Panc1 (cell line): ENCODE measurements at regions not wholly inside any gene's neighbourhood (a gene's known extent, or its start where the extent isn't known, plus 50 kb on each side); places are given as distances from the start of the nearest gene placed in this dataset.

ENCODE experiments used
- ATAC-seq: fragments of 200-7000 bp; cut with Tn5 transposase; 2 replicates; pipeline ENCODE4 v1.9.1; 2020; ENCODE audit warnings: mild to moderate bottlenecking, moderate library complexity
- BruUV-seq: library from RNA; stranded (reverse); fragments of 400-500 nt; replicated peaks from 2 replicates; lab custom pipeline; 2021; lab: Mats Ljungman, UMichigan
- CTCF ChIA-PET: fragments of 300-600 bp; sonication (Branson Sonifier 250); formaldehyde crosslinking; loops from one replicate; lab custom pipeline; 2022; ENCODE audit warnings: antibody characterized with exemption; lab: Charles Lee
- POLR2A ChIA-PET: fragments of 300-600 bp; sonication (Branson Sonifier 250); formaldehyde crosslinking; loops from one replicate; lab custom pipeline; 2022; ENCODE audit warnings: antibody characterized with exemption; lab: Charles Lee
- DNase-seq: peaks from one replicate; pipeline ENCODE4 v3.0.0-alpha.2; 2010; ENCODE audit warnings: low read depth, low spot score
- H3K27ac ChIP-seq: 2 replicates; pipeline ENCODE4 v1.5.1; 2011; ENCODE audit warnings: mild to moderate bottlenecking, low read length, inconsistent platforms
- H3K27me3 ChIP-seq: fragments of 200-500 bp; sonication (Bioruptor generic); 2 replicates; pipeline ENCODE4 v1.6.0; 2014; ENCODE audit warnings: low read length, inconsistent platforms; ENCODE audit not compliant: control insufficient read depth, insufficient read depth
- H3K36me3 ChIP-seq: fragments of 200-500 bp; sonication (Bioruptor generic); 2 replicates; pipeline ENCODE4 v1.5.1; 2014; ENCODE audit warnings: inconsistent platforms, mild to moderate bottlenecking, low read length, moderate library complexity; ENCODE audit not compliant: control insufficient read depth, insufficient read depth
- H3K4me1 ChIP-seq: 2 replicates; pipeline ENCODE4 v1.5.1; 2011; ENCODE audit warnings: inconsistent platforms, mild to moderate bottlenecking, low read length, moderate library complexity; ENCODE audit not compliant: control insufficient read depth, insufficient read depth
- H3K4me3 ChIP-seq, 2 experiments: 2 replicates each; pipeline ENCODE4 v1.5.1; 2011 to 2012; ENCODE audit warnings: low read depth in 2 of 2, low read length in 2 of 2, mild to moderate bottlenecking in 2 of 2, inconsistent platforms in 1 of 2, moderate library complexity in 1 of 2
- H3K9me3 ChIP-seq: fragments of 200-500 bp; sonication (Bioruptor generic); 2 replicates; pipeline ENCODE4 v1.5.1; 2014; ENCODE audit warnings: low read depth, mild to moderate bottlenecking, inconsistent platforms, low read length, moderate library complexity; ENCODE audit not compliant: control insufficient read depth, insufficient read depth
- CTCF ChIP-seq: fragments of 450-650 bp; IDR thresholded peaks from 2 replicates; pipeline ENCODE4 v1.5.1; 2017; ENCODE audit warnings: mild to moderate bottlenecking
- POLR2AphosphoS5 ChIP-seq: IDR thresholded peaks from 2 replicates; pipeline ENCODE4 v1.6.1; 2012; ENCODE audit warnings: mild to moderate bottlenecking, low read depth, low read length, moderate library complexity
- SIN3A ChIP-seq: IDR thresholded peaks from 2 replicates; pipeline ENCODE4 v1.6.1; 2012; ENCODE audit warnings: low read depth, mild to moderate bottlenecking, low read length, moderate library complexity, borderline replicate concordance; ENCODE audit not compliant: insufficient read depth
- TCF7L2 ChIP-seq: IDR thresholded peaks from 2 replicates; pipeline ENCODE4 v1.6.1; 2011; ENCODE audit warnings: mild to moderate bottlenecking, low read depth, low read length, inconsistent platforms
- in situ Hi-C: cut with HindIII; loops from 2 replicates; pipeline ENCODE4 v1.10.0; 2016; ENCODE audit warnings: low sequenced_read_pairs, low pct_unique_long_range_greater_than_20kb
- intact Hi-C: fragments of 100-400 bp; cut with micrococcal nuclease; formaldehyde crosslinking; loops from one replicate; pipeline ENCODE4 v1.10.0; 2022; ENCODE audit not compliant: unreplicated experiment
- TF ChIP-seq, protein P1 (sequence below), 2 experiments: IDR thresholded peaks; 2 replicates each; pipeline ENCODE4 v1.6.1; 2011 to 2012; ENCODE audit warnings: low read depth in 2 of 2, control low read depth in 1 of 2, low read length in 1 of 2, mild to moderate bottlenecking in 1 of 2, moderate library complexity in 1 of 2; ENCODE audit not compliant: insufficient read depth in 1 of 2

GRCh38 chr18:40937386-40937785 is 1017.6 kb upstream of the PIK3C3 start:
- Histone ChIP-seq H3K36me3 (no peaks in the 10 kb centered on the region), H3K27ac (no peak overlapping the region), H3K4me3 (no peak overlapping the region), H3K27me3 (no peaks in the 10 kb centered on the region), H3K9me3 (no peaks in the 10 kb centered on the region), H3K4me1 (no peaks in the 10 kb centered on the region)
- ChIA-PET POLR2A (no interaction called here), CTCF (no interaction called here)
- no peak for DNase-seq
- BruUV-seq = no TSS peak
- in situ Hi-C loops = no loop called here
- ATAC-seq = no peak
- intact Hi-C loops = no loop called here
- TF ChIP-seq POLR2AphosphoS5 (no peak), TCF7L2 (no peak), SIN3A (no peak), CTCF (no peak)
- TF ChIP-seq, protein P1, sequence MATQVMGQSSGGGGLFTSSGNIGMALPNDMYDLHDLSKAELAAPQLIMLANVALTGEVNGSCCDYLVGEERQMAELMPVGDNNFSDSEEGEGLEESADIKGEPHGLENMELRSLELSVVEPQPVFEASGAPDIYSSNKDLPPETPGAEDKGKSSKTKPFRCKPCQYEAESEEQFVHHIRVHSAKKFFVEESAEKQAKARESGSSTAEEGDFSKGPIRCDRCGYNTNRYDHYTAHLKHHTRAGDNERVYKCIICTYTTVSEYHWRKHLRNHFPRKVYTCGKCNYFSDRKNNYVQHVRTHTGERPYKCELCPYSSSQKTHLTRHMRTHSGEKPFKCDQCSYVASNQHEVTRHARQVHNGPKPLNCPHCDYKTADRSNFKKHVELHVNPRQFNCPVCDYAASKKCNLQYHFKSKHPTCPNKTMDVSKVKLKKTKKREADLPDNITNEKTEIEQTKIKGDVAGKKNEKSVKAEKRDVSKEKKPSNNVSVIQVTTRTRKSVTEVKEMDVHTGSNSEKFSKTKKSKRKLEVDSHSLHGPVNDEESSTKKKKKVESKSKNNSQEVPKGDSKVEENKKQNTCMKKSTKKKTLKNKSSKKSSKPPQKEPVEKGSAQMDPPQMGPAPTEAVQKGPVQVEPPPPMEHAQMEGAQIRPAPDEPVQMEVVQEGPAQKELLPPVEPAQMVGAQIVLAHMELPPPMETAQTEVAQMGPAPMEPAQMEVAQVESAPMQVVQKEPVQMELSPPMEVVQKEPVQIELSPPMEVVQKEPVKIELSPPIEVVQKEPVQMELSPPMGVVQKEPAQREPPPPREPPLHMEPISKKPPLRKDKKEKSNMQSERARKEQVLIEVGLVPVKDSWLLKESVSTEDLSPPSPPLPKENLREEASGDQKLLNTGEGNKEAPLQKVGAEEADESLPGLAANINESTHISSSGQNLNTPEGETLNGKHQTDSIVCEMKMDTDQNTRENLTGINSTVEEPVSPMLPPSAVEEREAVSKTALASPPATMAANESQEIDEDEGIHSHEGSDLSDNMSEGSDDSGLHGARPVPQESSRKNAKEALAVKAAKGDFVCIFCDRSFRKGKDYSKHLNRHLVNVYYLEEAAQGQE (IDR thresholded peaks at IDR 0.05; ENCODE audit: insufficient read depth in 1 of 2, low read depth in 2 of 2, low read length in 1 of 2) = no peak

GRCh38 chr18:40935423-40935822 is 1019.6 kb upstream of the PIK3C3 start:
- H3K27me3 ChIP-seq = no peaks in the 10 kb centered on the region
- no peaks in the 10 kb centered on the region for H3K4me1 ChIP-seq
- intact Hi-C loops (no loop called here), in situ Hi-C loops (no loop called here)
- CTCF ChIA-PET = no interaction called here
- BruUV-seq = no TSS peak
- H3K36me3 ChIP-seq = no peaks in the 10 kb centered on the region
- H3K9me3 ChIP-seq = no peaks in the 10 kb centered on the region
- H3K4me3 ChIP-seq = no peak overlapping the region
- DNase-seq = no peak
- TF ChIP-seq CTCF = no peak; the same call in 1 of the 2 replicates
- no peak for TF ChIP-seq POLR2AphosphoS5
- TF ChIP-seq, protein P1 (IDR thresholded peaks at IDR 0.05; ENCODE audit: insufficient read depth in 1 of 2, low read depth in 2 of 2, low read length in 1 of 2) = no peak
- no peak for TF ChIP-seq SIN3A
- TF ChIP-seq TCF7L2 = no peak
- no peak overlapping the region for H3K27ac ChIP-seq
- ATAC-seq = no peak
- POLR2A ChIA-PET = no interaction called here
